OCI-LY1 (cell line): ENCODE measurements at regions not wholly inside any gene's neighbourhood (a gene's known extent, or its start where the extent isn't known, plus 50 kb on each side); places are given as distances from the start of the nearest gene placed in this dataset.

Source experiments
- H2AFZ ChIP-seq: fragments of 200-600 bp; sonication (generic), shearing (Covaris generic); 2 replicates; pipeline ENCODE4 v1.6.0; 2014; ENCODE audit warnings: antibody characterized with exemption, mild to moderate bottlenecking, low read length
- H3F3A ChIP-seq: fragments of 200-600 bp; sonication (generic), shearing (Covaris generic); 2 replicates; pipeline ENCODE4 v1.6.0; 2014; ENCODE audit warnings: mild to moderate bottlenecking, antibody characterized with exemption, low read length, moderate library complexity; ENCODE audit not compliant: insufficient read depth
- H3K27ac ChIP-seq: fragments of 200-600 bp; sonication (generic); 2 replicates; pipeline ENCODE4 v1.5.1; 2014; ENCODE audit warnings: low read length, mixed run types, mild to moderate bottlenecking, low read depth; ENCODE audit not compliant: poor library complexity, severe bottlenecking
- H3K27me3 ChIP-seq: fragments of 200-600 bp; sonication (generic); 2 replicates; pipeline ENCODE4 v1.6.0; 2014; ENCODE audit warnings: antibody characterized with exemption, mild to moderate bottlenecking, low read length, moderate library complexity; ENCODE audit not compliant: insufficient read depth
- H3K36me3 ChIP-seq: fragments of 200-600 bp; sonication (generic); 2 replicates; pipeline ENCODE4 v1.6.1; 2014; ENCODE audit warnings: mild to moderate bottlenecking, antibody characterized with exemption, low read length, moderate library complexity, mixed read lengths; ENCODE audit not compliant: insufficient read depth
- H3K4me1 ChIP-seq: fragments of 200-600 bp; sonication (generic); 2 replicates; pipeline ENCODE4 v1.5.1; 2014; ENCODE audit warnings: mild to moderate bottlenecking, low read length, moderate library complexity; ENCODE audit not compliant: insufficient read depth, severe bottlenecking
- H3K4me2 ChIP-seq: fragments of 200-600 bp; sonication (generic), shearing (Covaris generic); 2 replicates; pipeline ENCODE4 v1.6.1; 2014; ENCODE audit warnings: low read length
- H3K4me3 ChIP-seq: fragments of 200-600 bp; sonication (generic); 2 replicates; pipeline ENCODE4 v1.5.1; 2014; ENCODE audit warnings: low read length, low read depth, mild to moderate bottlenecking, mixed read lengths; ENCODE audit not compliant: poor library complexity, severe bottlenecking
- H3K79me2 ChIP-seq: fragments of 200-600 bp; shearing (Covaris generic); 2 replicates; pipeline ENCODE4 v1.6.1; 2016; ENCODE audit warnings: mixed run types, low read length, mixed read lengths; ENCODE audit not compliant: insufficient read depth
- H3K9ac ChIP-seq: fragments of 200-600 bp; sonication (generic), shearing (Covaris generic); 2 replicates; pipeline ENCODE4 v1.6.1; 2014; ENCODE audit warnings: mild to moderate bottlenecking, low read length, mixed read lengths
- H3K9me2 ChIP-seq: fragments of 200-600 bp; sonication (generic), shearing (Covaris generic); 2 replicates; pipeline ENCODE4 v1.6.1; 2014; ENCODE audit warnings: low read depth, mild to moderate bottlenecking, low read length, mixed read lengths
- H3K9me3 ChIP-seq: fragments of 200-600 bp; shearing (Covaris generic); 2 replicates; pipeline ENCODE4 v1.6.1; 2014; ENCODE audit warnings: low read length, mixed read lengths
- H4K20me1 ChIP-seq: fragments of 200-600 bp; sonication (generic), shearing (Covaris generic); 2 replicates; pipeline ENCODE4 v1.6.0; 2016; ENCODE audit warnings: mild to moderate bottlenecking, low read length; ENCODE audit not compliant: insufficient read depth
- CTCF ChIP-seq: fragments of 200-600 bp; sonication (generic), shearing (Covaris generic); IDR thresholded peaks from 2 replicates; pipeline ENCODE4 v1.5.1; 2017; ENCODE audit warnings: mild to moderate bottlenecking, antibody characterized with exemption, low read length, moderate library complexity, mixed read lengths
- EZH2 ChIP-seq: fragments of 200-600 bp; sonication (generic), shearing (Covaris generic); IDR thresholded peaks from 2 replicates; pipeline ENCODE4 v1.8.0; 2017; ENCODE audit warnings: borderline replicate concordance, mixed run types, mild to moderate bottlenecking, antibody characterized with exemption, low read length, moderate library complexity, mixed read lengths

- Histone ChIP-seq H4K20me1 (no peaks in the 10 kb centered on the region), H3K4me1 (no peaks in the 10 kb centered on the region), H3K9ac (no peak overlapping the region), H3K4me3 (no peak overlapping the region), H3K9me2 (no peaks in the 10 kb centered on the region), H3K4me2 (no peak overlapping the region), H2AFZ (no peak overlapping the region), H3K36me3 (no peaks in the 10 kb centered on the region), H3K27ac (no peak overlapping the region), H3K27me3 (no peaks in the 10 kb centered on the region), H3F3A (no peaks in the 10 kb centered on the region), H3K79me2 (no peaks in the 10 kb centered on the region), H3K9me3 (no peaks in the 10 kb centered on the region)
- no peak for TF ChIP-seq EZH2
- TF ChIP-seq CTCF: no peak
Measured at GRCh38 chr22:44586351-44586990, 88.4 kb upstream of the RTL6 start.

GRCh38 chr22:44585559-44586350 lies 87.7 kb upstream of the RTL6 start:
- no peak overlapping the region for H2AFZ ChIP-seq
- H3K9me2 ChIP-seq: no peaks in the 10 kb centered on the region
- H3K4me3 ChIP-seq: no peak overlapping the region
- H3K36me3 ChIP-seq: no peaks in the 10 kb centered on the region
- no peaks in the 10 kb centered on the region for H3K27me3 ChIP-seq
- no peak overlapping the region for H3K27ac ChIP-seq
- H3F3A ChIP-seq: no peaks in the 10 kb centered on the region
- no peaks in the 10 kb centered on the region for H3K9me3 ChIP-seq
- H3K79me2 ChIP-seq: no peaks in the 10 kb centered on the region
- H3K9ac ChIP-seq: no peak overlapping the region
- no peak overlapping the region for H3K4me2 ChIP-seq
- H4K20me1 ChIP-seq: no peaks in the 10 kb centered on the region
- H3K4me1 ChIP-seq: no peaks in the 10 kb centered on the region
- TF ChIP-seq EZH2 (no peak), CTCF (no peak)

GRCh38 chr22:44584256-44584902 lies 86.3 kb upstream of the RTL6 start:
- no peaks in the 10 kb centered on the region for H3F3A ChIP-seq
- no peaks in the 10 kb centered on the region for H3K9me2 ChIP-seq
- H3K36me3 ChIP-seq: no peaks in the 10 kb centered on the region
- TF ChIP-seq EZH2 (no peak), CTCF (no peak)
- H3K79me2 ChIP-seq: no peaks in the 10 kb centered on the region
- H3K4me1 ChIP-seq: no peaks in the 10 kb centered on the region
- H3K27me3 ChIP-seq: no peaks in the 10 kb centered on the region
- H2AFZ ChIP-seq: no peak overlapping the region
- no peak overlapping the region for H3K9ac ChIP-seq
- no peak overlapping the region for H3K27ac ChIP-seq
- H3K4me2 ChIP-seq: no peak overlapping the region
- H3K9me3 ChIP-seq: no peaks in the 10 kb centered on the region
- no peak overlapping the region for H3K4me3 ChIP-seq
- H4K20me1 ChIP-seq: no peaks in the 10 kb centered on the region
